Heart left ventricle (tissue), 16 donors: ENCODE measurements at regions not wholly inside any gene's neighbourhood (a gene's known extent, or its start where the extent isn't known, plus 50 kb on each side); places are given as distances from the start of the nearest gene placed in this dataset.

ENCODE experiments used
- ATAC-seq, 4 donors: fragments of 200-7000 bp; cut with Tn5 transposase; one replicate each; pipeline ENCODE4 v1.9.1; 2020 to 2022; ENCODE audit warnings: moderate library complexity in 4 of 4, mild to moderate bottlenecking in 3 of 4, moderate number of reproducible peaks in 1 of 4
- DNase-seq, 5 donors: peaks; one replicate each; pipeline ENCODE4 v3.0.0-alpha.2; 2020
- H3K27ac ChIP-seq, 12 donors: fragments of 200-600 bp; sonication (generic) in 4 of 12; one replicate each; pipeline versions ENCODE4 v1.5.0 to v1.8.0; 2016 to 2022; ENCODE audit warnings: mild to moderate bottlenecking in 2 of 12
- H3K27me3 ChIP-seq, 9 donors: fragments of 200-600 bp; sonication (generic) in 2 of 9; one replicate each; pipeline versions ENCODE4 v1.5.1 to v1.8.0; 2016 to 2022; ENCODE audit warnings: mild to moderate bottlenecking in 3 of 9
- H3K36me3 ChIP-seq, 9 donors: fragments of 200-600 bp; sonication (generic) in 2 of 9; one replicate each; pipeline versions ENCODE4 v1.5.0 to v1.8.0; 2018 to 2022; ENCODE audit warnings: mild to moderate bottlenecking in 2 of 9
- H3K4me1 ChIP-seq, 12 donors: fragments of 200-600 bp; sonication (generic) in 4 of 12; one replicate each; pipeline versions ENCODE4 v1.5.0 to v1.8.0; 2016 to 2022; ENCODE audit warnings: mild to moderate bottlenecking in 3 of 12
- H3K4me3 ChIP-seq, 12 donors: fragments of 200-600 bp; sonication (generic) in 4 of 12; one replicate each; pipeline versions ENCODE4 v1.5.0 to v1.8.0; 2017 to 2022; ENCODE audit warnings: mild to moderate bottlenecking in 9 of 12, moderate library complexity in 4 of 12
- H3K9me3 ChIP-seq, 12 donors: fragments of 200-600 bp; sonication (generic) in 4 of 12; one replicate each; pipeline versions ENCODE4 v1.5.0 to v1.8.0; 2016 to 2022; ENCODE audit warnings: mild to moderate bottlenecking in 1 of 12
- POLR2A ChIP-seq, 2 donors: fragments of 450-650 bp; IDR thresholded peaks; one replicate each; pipeline ENCODE4 v1.6.1; 2017; ENCODE audit warnings: antibody characterized with exemption in 2 of 2, mild to moderate bottlenecking in 2 of 2, moderate library complexity in 2 of 2
- WGBS, 4 donors: extraction: QIAGEN DNeasy Blood & Tissue Kit in 2 of 4; methylation state at CpG; one replicate each; pipeline versions ENCODE4 v1.1.5 to v1.1.7; 2013 to 2018; 5-methylcytosine and 5-hydroxymethylcytosine counted together
- intact Hi-C, 10 donors: fragments of 100-400 bp; cut with DNase I; formaldehyde crosslinking; loops; one replicate each; pipeline versions ENCODE4 v1.11.1 to v1.14.2; 2022
- TF ChIP-seq, protein P1 (sequence below), 12 donors: fragments of 200-600 bp; sonication (generic) in 4 of 12; IDR thresholded peaks; one replicate each; pipeline versions ENCODE4 v1.5.0 to v1.8.0; 2018 to 2022; ENCODE audit warnings: antibody characterized with exemption in 12 of 12, mild to moderate bottlenecking in 5 of 12
- donor health status: ischemic (EF 13 %, LVEDD 7.1; RV severe dilation, severe dysfunction).
- donor health status: healthy with polysubstance abuse.
- donor health status: DM: no; HTN: yes; CAD: no.
- donor health status: DM: no; HTN: no; CAD: no.
- donor health status: ischemic (EF 25% LVEDD 6.9; RV normal size, moderate dysfunction).
- donor health status: ischemic (EF 25% LVEDD 5.7; RV mildly dilated, moderate dysfunction).
- donor health status: healthy.
- donor health status: DM: yes; HTN: yes; CAD: no.
- donor health status: ischemic (EF 35%, LVEDD 5.7; RV mildly dilated, moderate dysfunction).
- donor health status: nonischemic (EF 11% LVEDD 7.7; RV severe dilation, severe dysfunction).
- donor health status: DM: yes; HTN: yes; CAD: no.
- donor health status: PGD.
- donor health status: ischemic (EF 29% LVEDD 5.4; RV normal size, mild dysfunction).
- donor health status: nonischemic (EF 23%, LVEDD 6.1; RV moderate dilation, normal function).

DNA sequence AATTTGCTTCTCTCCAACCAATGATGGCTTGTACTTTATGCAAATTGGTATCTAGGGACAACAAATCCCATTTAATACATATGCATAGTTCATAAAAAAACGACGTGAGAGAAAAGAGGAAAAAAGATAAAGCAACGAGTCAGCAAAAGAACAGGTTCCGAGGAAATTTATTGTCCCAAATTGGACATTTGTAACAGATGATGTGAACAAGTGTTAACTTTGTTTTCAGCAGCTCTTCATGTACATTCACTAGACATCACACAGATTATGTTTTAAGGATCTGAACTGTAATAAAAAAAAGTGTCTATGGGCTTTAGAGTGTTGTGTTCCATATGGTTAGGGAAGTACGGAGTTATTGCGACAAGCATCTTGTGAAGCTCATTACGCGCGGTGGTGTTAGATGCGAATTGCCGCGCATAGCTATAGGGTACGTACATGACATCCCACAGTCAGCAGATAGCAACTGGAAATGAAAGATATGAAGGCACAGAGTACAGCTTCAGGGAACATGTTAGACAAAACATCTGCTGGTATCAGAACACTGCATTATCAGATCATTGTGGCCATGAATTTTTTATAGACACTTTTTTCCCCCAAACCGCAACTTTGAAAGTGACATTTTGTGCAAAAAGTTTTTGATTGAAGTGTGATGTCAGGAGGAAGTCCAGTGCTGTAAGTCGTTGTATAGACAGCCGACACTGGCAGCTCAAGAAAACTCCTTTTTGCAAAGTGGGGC, 1073.1 kb upstream of the FANCL start:
- Histone ChIP-seq H3K27me3 (peaks cover 0 to 3% (median 0%) of the 10 kb centered on the region in 9 donors), H3K27ac (no peak overlapping the region), H3K36me3 (no peaks in the 10 kb centered on the region), H3K4me1 (no peaks in the 10 kb centered on the region), H3K4me3 (no peak overlapping the region), H3K9me3 (no peaks in the 10 kb centered on the region)
- intact Hi-C loops: no loop called here
- ATAC-seq (no peak), DNase-seq (no peak)
- WGBS, 4 donors: 85 to 91% (median 86%) methylated on average over 16 of the region's 16 CpGs
- TF ChIP-seq POLR2A (IDR thresholded peaks at IDR 0.05): no peak
- TF ChIP-seq, protein P1, sequence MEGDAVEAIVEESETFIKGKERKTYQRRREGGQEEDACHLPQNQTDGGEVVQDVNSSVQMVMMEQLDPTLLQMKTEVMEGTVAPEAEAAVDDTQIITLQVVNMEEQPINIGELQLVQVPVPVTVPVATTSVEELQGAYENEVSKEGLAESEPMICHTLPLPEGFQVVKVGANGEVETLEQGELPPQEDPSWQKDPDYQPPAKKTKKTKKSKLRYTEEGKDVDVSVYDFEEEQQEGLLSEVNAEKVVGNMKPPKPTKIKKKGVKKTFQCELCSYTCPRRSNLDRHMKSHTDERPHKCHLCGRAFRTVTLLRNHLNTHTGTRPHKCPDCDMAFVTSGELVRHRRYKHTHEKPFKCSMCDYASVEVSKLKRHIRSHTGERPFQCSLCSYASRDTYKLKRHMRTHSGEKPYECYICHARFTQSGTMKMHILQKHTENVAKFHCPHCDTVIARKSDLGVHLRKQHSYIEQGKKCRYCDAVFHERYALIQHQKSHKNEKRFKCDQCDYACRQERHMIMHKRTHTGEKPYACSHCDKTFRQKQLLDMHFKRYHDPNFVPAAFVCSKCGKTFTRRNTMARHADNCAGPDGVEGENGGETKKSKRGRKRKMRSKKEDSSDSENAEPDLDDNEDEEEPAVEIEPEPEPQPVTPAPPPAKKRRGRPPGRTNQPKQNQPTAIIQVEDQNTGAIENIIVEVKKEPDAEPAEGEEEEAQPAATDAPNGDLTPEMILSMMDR (IDR thresholded peaks at IDR 0.05): no peak

GRCh38 chr2:59312967-59313940, 1072.1 kb upstream of the FANCL start:
- ATAC-seq (no peak), DNase-seq (no peak)
- H3K4me3 ChIP-seq: no peak overlapping the region
- WGBS, 4 donors: 67 to 73% (median 68%) methylated on average over 11 of the region's 11 CpGs
- no peaks in the 10 kb centered on the region for H3K9me3 ChIP-seq
- peaks cover 0 to 5% (median 0%) of the 10 kb centered on the region in 9 donors for H3K27me3 ChIP-seq
- H3K4me1 ChIP-seq: no peaks in the 10 kb centered on the region
- intact Hi-C loops: no loop called here
- H3K27ac ChIP-seq: no peak overlapping the region
- H3K36me3 ChIP-seq: no peaks in the 10 kb centered on the region
- TF ChIP-seq POLR2A (IDR thresholded peaks at IDR 0.05): no peak
- TF ChIP-seq, protein P1 (IDR thresholded peaks at IDR 0.05): no peak

DNA sequence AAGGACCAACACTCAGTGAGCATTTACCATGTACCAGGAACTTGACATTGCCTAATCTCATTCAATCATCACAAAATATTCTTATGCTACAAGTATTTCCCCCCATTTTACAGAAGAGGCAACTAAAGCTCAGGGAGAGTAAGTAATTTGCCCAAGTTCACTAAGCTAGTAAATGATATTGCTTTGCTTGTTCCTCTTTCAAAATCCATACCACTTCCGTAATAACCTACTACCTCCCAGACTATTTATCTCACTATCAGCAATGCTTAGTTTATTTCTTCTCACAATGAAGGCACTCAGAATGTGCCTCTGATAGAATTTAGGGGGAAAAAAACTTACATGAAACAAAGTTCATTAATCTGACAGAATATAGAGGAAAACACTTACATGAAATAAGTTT, 1070.9 kb upstream of the FANCL start:
- ATAC-seq (no peak), DNase-seq (no peak)
- TF ChIP-seq, protein P1 (IDR thresholded peaks at IDR 0.05): no peak
- no peak for TF ChIP-seq POLR2A (IDR thresholded peaks at IDR 0.05)

GRCh38 chr2:59308108-59308507, 1067.0 kb upstream of the FANCL start:
- ATAC-seq (no peak), DNase-seq (no peak)
- no peaks in the 10 kb centered on the region for H3K9me3 ChIP-seq
- intact Hi-C loops: loop anchor here in 7 of 10 donors (10.0 kb wide), 7 partner anchors 807 to 1277 kb away; partner anchors contain the start of gene BCL11A (in 3 of the 7)
- H3K27me3 ChIP-seq: peaks cover 0 to 5% (median 0%) of the 10 kb centered on the region in 9 donors
- H3K36me3 ChIP-seq: no peaks in the 10 kb centered on the region
- WGBS, 4 donors: 51 to 56% (median 55%) methylated on average over 4 of the region's 4 CpGs
- no peak overlapping the region for H3K27ac ChIP-seq
- H3K4me3 ChIP-seq: no peak overlapping the region
- no peaks in the 10 kb centered on the region for H3K4me1 ChIP-seq
- TF ChIP-seq POLR2A (IDR thresholded peaks at IDR 0.05): no peak
- TF ChIP-seq, protein P1 (IDR thresholded peaks at IDR 0.05): no peak

More for the DNA sequence above, 1070.9 kb upstream of the FANCL start:
- Histone ChIP-seq H3K9me3 (no peaks in the 10 kb centered on the region), H3K27ac (no peak overlapping the region), H3K4me3 (no peak overlapping the region), H3K27me3 (peaks cover 0 to 5% (median 0%) of the 10 kb centered on the region in 9 donors), H3K4me1 (no peaks in the 10 kb centered on the region), H3K36me3 (no peaks in the 10 kb centered on the region)
- intact Hi-C loops: no loop called here
- WGBS, 4 donors: 80 to 88% (median 84%) methylated on average over 1 of the region's 1 CpG
